ENCODE measurements at regions not wholly inside any gene's neighbourhood (a gene's known extent, or its start where the extent isn't known, plus 50 kb on each side); places are given as distances from the start of the nearest gene placed in this dataset.

DNA sequence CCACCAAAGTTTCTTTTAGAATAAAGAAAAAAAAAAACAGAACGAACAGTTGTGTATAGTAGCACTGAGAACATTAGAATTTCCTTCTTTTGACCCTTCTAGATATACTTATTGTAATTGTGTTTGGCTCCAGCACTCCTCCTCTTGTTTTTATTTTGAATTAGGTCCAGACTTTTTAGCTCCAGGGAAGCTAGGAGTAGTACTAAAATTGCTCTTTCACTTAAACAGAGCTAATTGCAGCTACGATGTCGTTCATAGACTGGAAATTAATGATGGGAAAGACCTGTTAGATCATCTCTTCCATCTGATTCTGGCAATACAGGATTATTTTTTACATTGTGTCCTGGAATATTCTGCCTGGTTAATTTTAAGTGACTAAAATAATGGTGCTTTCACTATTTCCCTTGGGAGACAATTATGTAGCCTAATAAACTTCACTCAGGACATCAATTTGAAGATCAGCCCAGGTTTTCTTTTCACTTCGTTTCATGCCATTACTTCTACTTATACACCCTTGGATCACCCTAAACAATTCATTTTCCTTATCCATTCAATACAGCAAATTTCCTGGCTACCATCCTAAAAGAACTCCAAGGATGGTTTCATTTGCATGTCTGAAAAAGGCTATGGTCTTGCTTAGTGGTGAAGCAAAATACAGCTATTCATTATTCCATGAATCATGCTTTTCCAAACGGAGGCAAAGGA, 480.8 kb upstream of the TECRL start:
- intact Hi-C loops (cut with micrococcal nuclease; ENCODE audit: unreplicated experiment), result no loop called here
- DNase-seq (ENCODE audit: low spot score), result no peak
- Histone ChIP-seq H3K9me3 (ENCODE audit: low read length) (no peaks in the 10 kb centered on the region), H3K36me3 (ENCODE audit: insufficient read depth, low read length) (no peaks in the 10 kb centered on the region), H2AFZ (ENCODE audit: low read length) (no peak overlapping the region), H4K20me1 (ENCODE audit: insufficient read depth, low read length) (no peaks in the 10 kb centered on the region), H3K4me3 (ENCODE audit: low read depth, low read length, poor library complexity, severe bottlenecking) (no peak overlapping the region), H3K4me2 (ENCODE audit: low read length) (no peak overlapping the region), H3K4me1 (ENCODE audit: insufficient read depth, low read length, poor library complexity, severe bottlenecking) (no peaks in the 10 kb centered on the region), H3K27ac (ENCODE audit: low read depth, low read length, poor library complexity, severe bottlenecking) (no peak overlapping the region), H3K79me2 (ENCODE audit: insufficient read depth, low read depth, low read length) (no peaks in the 10 kb centered on the region), H3K9me2 (ENCODE audit: insufficient read depth, low read length) (no peaks in the 10 kb centered on the region)
- TF ChIP-seq, protein P1, sequence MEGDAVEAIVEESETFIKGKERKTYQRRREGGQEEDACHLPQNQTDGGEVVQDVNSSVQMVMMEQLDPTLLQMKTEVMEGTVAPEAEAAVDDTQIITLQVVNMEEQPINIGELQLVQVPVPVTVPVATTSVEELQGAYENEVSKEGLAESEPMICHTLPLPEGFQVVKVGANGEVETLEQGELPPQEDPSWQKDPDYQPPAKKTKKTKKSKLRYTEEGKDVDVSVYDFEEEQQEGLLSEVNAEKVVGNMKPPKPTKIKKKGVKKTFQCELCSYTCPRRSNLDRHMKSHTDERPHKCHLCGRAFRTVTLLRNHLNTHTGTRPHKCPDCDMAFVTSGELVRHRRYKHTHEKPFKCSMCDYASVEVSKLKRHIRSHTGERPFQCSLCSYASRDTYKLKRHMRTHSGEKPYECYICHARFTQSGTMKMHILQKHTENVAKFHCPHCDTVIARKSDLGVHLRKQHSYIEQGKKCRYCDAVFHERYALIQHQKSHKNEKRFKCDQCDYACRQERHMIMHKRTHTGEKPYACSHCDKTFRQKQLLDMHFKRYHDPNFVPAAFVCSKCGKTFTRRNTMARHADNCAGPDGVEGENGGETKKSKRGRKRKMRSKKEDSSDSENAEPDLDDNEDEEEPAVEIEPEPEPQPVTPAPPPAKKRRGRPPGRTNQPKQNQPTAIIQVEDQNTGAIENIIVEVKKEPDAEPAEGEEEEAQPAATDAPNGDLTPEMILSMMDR (conservative IDR thresholded peaks at IDR 0.05; ENCODE audit: low read length), result no peak
- no peak for TF ChIP-seq EZH2phosphoT487 (IDR thresholded peaks at IDR 0.05; ENCODE audit: borderline replicate concordance, low read depth, low read length)
- ChIA-PET CTCF (ENCODE audit: unreplicated experiment) (no interaction called here), POLR2A (interaction anchor here (0.6 to 1.0 kb wide), 2 partner anchors 9 to 24 kb away, joined by 3 to 5 read pairs; no protein-coding TSS in a partner anchor)
- BruUV-seq (replicated peaks), result no TSS peak

DNA sequence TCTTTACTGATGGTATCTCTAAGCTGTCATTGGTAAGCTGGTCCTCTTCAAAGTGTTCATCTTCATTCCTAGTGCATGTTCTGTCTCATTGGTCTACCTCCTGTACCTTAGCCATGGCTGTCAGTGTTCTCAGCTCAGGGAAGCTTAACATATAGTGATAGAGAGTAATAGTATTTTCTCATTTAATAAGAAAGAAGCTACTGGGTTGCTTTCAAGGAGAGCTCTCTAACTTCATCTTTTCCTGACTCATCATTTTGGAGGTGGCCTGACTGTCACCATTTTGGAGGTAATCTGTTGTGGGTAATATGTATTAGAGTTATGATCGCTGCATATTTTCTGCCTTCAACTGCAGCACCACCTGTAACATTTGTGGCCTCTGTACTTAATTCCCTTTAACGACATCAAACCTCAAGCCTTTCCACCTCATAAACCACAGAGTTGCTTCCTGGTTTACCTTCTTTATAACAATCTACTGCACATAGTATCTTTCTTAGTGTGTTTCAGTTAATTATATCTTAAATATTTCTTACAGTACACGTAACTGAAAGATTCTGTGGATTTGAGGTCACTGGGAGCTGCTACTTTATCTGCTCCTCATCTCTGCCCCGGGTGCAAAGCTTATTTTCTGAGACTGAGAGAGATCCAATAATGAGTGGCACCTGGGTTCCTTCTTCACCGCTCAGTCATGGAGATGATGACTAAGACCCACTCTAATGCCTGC, 474.0 kb upstream of the TECRL start:
- Histone ChIP-seq H3K9me2 (ENCODE audit: insufficient read depth, low read length) (no peaks in the 10 kb centered on the region), H2AFZ (ENCODE audit: low read length) (no peak overlapping the region), H3K79me2 (ENCODE audit: insufficient read depth, low read depth, low read length) (no peaks in the 10 kb centered on the region), H3K27ac (ENCODE audit: low read depth, low read length, poor library complexity, severe bottlenecking) (no peak overlapping the region), H3K4me1 (ENCODE audit: insufficient read depth, low read length, poor library complexity, severe bottlenecking) (no peaks in the 10 kb centered on the region), H3K4me3 (ENCODE audit: low read depth, low read length, poor library complexity, severe bottlenecking) (no peak overlapping the region), H3K4me2 (ENCODE audit: low read length) (no peak overlapping the region), H3K36me3 (ENCODE audit: insufficient read depth, low read length) (no peaks in the 10 kb centered on the region), H3K9me3 (ENCODE audit: low read length) (no peaks in the 10 kb centered on the region), H4K20me1 (ENCODE audit: insufficient read depth, low read length) (no peaks in the 10 kb centered on the region)
- TF ChIP-seq EZH2phosphoT487 (IDR thresholded peaks at IDR 0.05; ENCODE audit: borderline replicate concordance, low read depth, low read length), result no peak
- TF ChIP-seq, protein P1 (conservative IDR thresholded peaks at IDR 0.05; ENCODE audit: low read length), result no peak
- intact Hi-C loops (cut with micrococcal nuclease; ENCODE audit: unreplicated experiment), result no loop called here
- CTCF ChIA-PET (ENCODE audit: unreplicated experiment), result no interaction called here
- POLR2A ChIA-PET, result no interaction called here
- BruUV-seq (replicated peaks), result no TSS peak
- no peak for DNase-seq (ENCODE audit: low spot score)

Measured in OCI-LY7 (cell line).